SK-N-SH (cell line): ENCODE measurements at regions not wholly inside any gene's neighbourhood (a gene's known extent, or its start where the extent isn't known, plus 50 kb on each side); places are given as distances from the start of the nearest gene placed in this dataset.
"Not testable (repeated sequence)": the region's sequence is repeated elsewhere in the genome, so short reads cannot be mapped to it uniquely, and the experiment has no call there.

Source experiments
- CTCF ChIP-seq: fragments of 200-600 bp; sonication (generic); IDR thresholded peaks from 2 replicates; pipeline ENCODE4 v1.6.1; 2017; ENCODE audit warnings: antibody characterized with exemption, mild to moderate bottlenecking, moderate library complexity
- MAX ChIP-seq: IDR thresholded peaks from 2 replicates; pipeline ENCODE4 v1.4.0; 2012; ENCODE audit warnings: low read depth
- TCF12 ChIP-seq: IDR thresholded peaks from 2 replicates; pipeline ENCODE4 v1.4.0; 2012
- TEAD4 ChIP-seq: IDR thresholded peaks from 2 replicates; pipeline ENCODE4 v1.4.0; 2012; ENCODE audit warnings: mild to moderate bottlenecking, borderline replicate concordance; ENCODE audit not compliant: insufficient read depth
- USF2 ChIP-seq: fragments of 150-350 bp; IDR thresholded peaks from 2 replicates; pipeline ENCODE4 v1.6.1; 2017; ENCODE audit warnings: antibody characterized with exemption, low read length, low read depth, borderline replicate concordance
- YY1 ChIP-seq: IDR thresholded peaks from 2 replicates; pipeline ENCODE4 v1.4.0; 2012; ENCODE audit warnings: low read depth, mild to moderate bottlenecking
- TF ChIP-seq, protein P1 (sequence below): IDR thresholded peaks from 2 replicates; pipeline ENCODE4 v1.4.0; 2012; ENCODE audit warnings: low read depth, borderline replicate concordance
- TF ChIP-seq, protein P2 (sequence below): IDR thresholded peaks from 2 replicates; pipeline ENCODE4 v1.6.1; 2012; ENCODE audit warnings: mild to moderate bottlenecking, low read depth, low read length, moderate library complexity

DNA sequence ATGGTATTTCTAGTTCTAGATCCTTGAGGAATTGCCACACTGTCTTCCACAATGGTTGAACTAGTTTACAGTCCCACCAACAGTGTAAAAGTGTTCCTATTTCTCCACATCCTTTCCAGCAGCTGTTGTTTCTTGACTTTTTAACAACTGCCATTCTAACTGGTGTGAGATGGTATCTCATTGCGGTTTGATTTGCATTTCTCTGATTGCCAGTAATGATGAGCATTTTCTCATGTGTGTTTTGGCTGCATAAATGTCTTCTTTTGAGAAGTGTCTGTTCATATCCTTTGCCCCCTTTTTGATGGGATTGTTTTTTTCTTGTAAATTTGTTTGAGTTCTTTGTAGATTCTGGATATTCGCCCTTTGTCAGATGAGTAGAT, 308.6 kb upstream of the B3GAT1 start:
- not testable (repeated sequence) for TF ChIP-seq MAX, CTCF, YY1, USF2, TCF12, TEAD4
- TF ChIP-seq, protein P1, sequence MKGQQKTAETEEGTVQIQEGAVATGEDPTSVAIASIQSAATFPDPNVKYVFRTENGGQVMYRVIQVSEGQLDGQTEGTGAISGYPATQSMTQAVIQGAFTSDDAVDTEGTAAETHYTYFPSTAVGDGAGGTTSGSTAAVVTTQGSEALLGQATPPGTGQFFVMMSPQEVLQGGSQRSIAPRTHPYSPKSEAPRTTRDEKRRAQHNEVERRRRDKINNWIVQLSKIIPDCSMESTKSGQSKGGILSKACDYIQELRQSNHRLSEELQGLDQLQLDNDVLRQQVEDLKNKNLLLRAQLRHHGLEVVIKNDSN: not testable (repeated sequence)
- TF ChIP-seq, protein P2, sequence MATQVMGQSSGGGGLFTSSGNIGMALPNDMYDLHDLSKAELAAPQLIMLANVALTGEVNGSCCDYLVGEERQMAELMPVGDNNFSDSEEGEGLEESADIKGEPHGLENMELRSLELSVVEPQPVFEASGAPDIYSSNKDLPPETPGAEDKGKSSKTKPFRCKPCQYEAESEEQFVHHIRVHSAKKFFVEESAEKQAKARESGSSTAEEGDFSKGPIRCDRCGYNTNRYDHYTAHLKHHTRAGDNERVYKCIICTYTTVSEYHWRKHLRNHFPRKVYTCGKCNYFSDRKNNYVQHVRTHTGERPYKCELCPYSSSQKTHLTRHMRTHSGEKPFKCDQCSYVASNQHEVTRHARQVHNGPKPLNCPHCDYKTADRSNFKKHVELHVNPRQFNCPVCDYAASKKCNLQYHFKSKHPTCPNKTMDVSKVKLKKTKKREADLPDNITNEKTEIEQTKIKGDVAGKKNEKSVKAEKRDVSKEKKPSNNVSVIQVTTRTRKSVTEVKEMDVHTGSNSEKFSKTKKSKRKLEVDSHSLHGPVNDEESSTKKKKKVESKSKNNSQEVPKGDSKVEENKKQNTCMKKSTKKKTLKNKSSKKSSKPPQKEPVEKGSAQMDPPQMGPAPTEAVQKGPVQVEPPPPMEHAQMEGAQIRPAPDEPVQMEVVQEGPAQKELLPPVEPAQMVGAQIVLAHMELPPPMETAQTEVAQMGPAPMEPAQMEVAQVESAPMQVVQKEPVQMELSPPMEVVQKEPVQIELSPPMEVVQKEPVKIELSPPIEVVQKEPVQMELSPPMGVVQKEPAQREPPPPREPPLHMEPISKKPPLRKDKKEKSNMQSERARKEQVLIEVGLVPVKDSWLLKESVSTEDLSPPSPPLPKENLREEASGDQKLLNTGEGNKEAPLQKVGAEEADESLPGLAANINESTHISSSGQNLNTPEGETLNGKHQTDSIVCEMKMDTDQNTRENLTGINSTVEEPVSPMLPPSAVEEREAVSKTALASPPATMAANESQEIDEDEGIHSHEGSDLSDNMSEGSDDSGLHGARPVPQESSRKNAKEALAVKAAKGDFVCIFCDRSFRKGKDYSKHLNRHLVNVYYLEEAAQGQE: not testable (repeated sequence)
